Lower leg skin (tissue), 3 donors: ENCODE measurements at regions not wholly inside any gene's neighbourhood (a gene's known extent, or its start where the extent isn't known, plus 50 kb on each side); places are given as distances from the start of the nearest gene placed in this dataset.

Experiments
- POLR2A ChIP-seq, 2 donors: fragments of 450-650 bp; IDR thresholded peaks; one replicate each; pipeline ENCODE4 v1.6.1; 2016 to 2017; ENCODE audit warnings: antibody characterized with exemption in 2 of 2, mild to moderate bottlenecking in 1 of 2, moderate library complexity in 1 of 2
- TF ChIP-seq, protein P1 (sequence below), 3 donors: fragments of 450-650 bp; IDR thresholded peaks; one replicate each; pipeline ENCODE4 v1.5.1; 2016; ENCODE audit warnings: antibody characterized with exemption in 3 of 3, mild to moderate bottlenecking in 3 of 3, moderate library complexity in 2 of 3

DNA sequence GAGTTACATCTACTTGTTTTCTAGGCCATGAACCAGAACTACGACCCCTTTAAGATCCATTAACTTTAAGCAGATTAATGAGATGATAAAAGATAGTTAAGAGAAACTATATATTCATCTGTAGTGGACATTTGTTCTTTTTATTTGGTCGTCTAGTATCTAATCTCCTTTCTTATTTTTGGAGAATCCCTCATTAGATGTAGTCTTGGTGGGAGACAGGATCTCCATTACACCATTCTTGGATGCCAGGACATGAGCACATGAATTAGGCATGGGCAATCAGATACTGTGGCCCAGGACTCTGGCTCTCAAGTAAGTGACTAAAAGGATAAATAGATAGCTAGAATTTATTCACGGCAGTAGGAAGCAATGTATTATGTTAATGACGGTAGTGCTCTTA lies 245.0 kb downstream of the ATP23 start:
- TF ChIP-seq, protein P1, sequence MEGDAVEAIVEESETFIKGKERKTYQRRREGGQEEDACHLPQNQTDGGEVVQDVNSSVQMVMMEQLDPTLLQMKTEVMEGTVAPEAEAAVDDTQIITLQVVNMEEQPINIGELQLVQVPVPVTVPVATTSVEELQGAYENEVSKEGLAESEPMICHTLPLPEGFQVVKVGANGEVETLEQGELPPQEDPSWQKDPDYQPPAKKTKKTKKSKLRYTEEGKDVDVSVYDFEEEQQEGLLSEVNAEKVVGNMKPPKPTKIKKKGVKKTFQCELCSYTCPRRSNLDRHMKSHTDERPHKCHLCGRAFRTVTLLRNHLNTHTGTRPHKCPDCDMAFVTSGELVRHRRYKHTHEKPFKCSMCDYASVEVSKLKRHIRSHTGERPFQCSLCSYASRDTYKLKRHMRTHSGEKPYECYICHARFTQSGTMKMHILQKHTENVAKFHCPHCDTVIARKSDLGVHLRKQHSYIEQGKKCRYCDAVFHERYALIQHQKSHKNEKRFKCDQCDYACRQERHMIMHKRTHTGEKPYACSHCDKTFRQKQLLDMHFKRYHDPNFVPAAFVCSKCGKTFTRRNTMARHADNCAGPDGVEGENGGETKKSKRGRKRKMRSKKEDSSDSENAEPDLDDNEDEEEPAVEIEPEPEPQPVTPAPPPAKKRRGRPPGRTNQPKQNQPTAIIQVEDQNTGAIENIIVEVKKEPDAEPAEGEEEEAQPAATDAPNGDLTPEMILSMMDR (IDR thresholded peaks at IDR 0.05), result no peak
- TF ChIP-seq POLR2A (IDR thresholded peaks at IDR 0.05), result no peak
